Small intestine (tissue), 7 donors: ENCODE measurements at regions not wholly inside any gene's neighbourhood (a gene's known extent, or its start where the extent isn't known, plus 50 kb on each side); places are given as distances from the start of the nearest gene placed in this dataset.

Source experiments
- DNase-seq, 2 donors: peaks; one replicate each; pipeline versions ENCODE4 v3.0.0 to v3.0.0-alpha.2; 2013
- FAIRE-seq: peaks from 2 replicates; lab custom pipeline; 2012; peaks lifted over from hg19 to GRCh38; lab: Jason Lieb, UNC
- H3K27ac ChIP-seq, 3 donors: one replicate each; pipeline ENCODE4 v1.5.1; 2013; ENCODE audit warnings: low read length in 2 of 3, mild to moderate bottlenecking in 2 of 3, control low read depth in 1 of 3, inconsistent platforms in 1 of 3, low read depth in 1 of 3, moderate library complexity in 1 of 3
- H3K27me3 ChIP-seq, 3 donors: one replicate each; pipeline ENCODE4 v1.6.1; 2013; ENCODE audit warnings: low read length in 3 of 3, inconsistent platforms in 1 of 3; ENCODE audit not compliant: control insufficient read depth in 3 of 3, insufficient read depth in 3 of 3
- H3K36me3 ChIP-seq, 3 donors: one replicate each; pipeline ENCODE4 v1.6.1; 2013; ENCODE audit warnings: low read length in 3 of 3, inconsistent platforms in 1 of 3, low read depth in 1 of 3, mild to moderate bottlenecking in 1 of 3, moderate library complexity in 1 of 3; ENCODE audit not compliant: control insufficient read depth in 3 of 3, insufficient read depth in 2 of 3
- H3K4me1 ChIP-seq, 3 donors: one replicate each; pipeline ENCODE4 v1.6.1; 2013; ENCODE audit warnings: low read length in 2 of 3, inconsistent platforms in 1 of 3, low read depth in 1 of 3, mild to moderate bottlenecking in 1 of 3, moderate library complexity in 1 of 3; ENCODE audit not compliant: control insufficient read depth in 3 of 3, insufficient read depth in 2 of 3
- H3K4me3 ChIP-seq, 3 donors: one replicate each; pipeline ENCODE4 v1.5.1; 2013; ENCODE audit warnings: low read length in 3 of 3, control low read depth in 1 of 3, inconsistent platforms in 1 of 3, low read depth in 1 of 3, mild to moderate bottlenecking in 1 of 3, moderate library complexity in 1 of 3
- H3K9me3 ChIP-seq, 2 donors: one replicate each; pipeline ENCODE4 v1.6.1; 2013; ENCODE audit warnings: low read depth in 1 of 2, low read length in 1 of 2; ENCODE audit not compliant: control insufficient read depth in 2 of 2, insufficient read depth in 1 of 2
- WGBS, 3 donors: extraction: QIAGEN DNeasy Blood & Tissue Kit; methylation state at CpG; one replicate each; pipeline ENCODE4 v1.1.7; 2013; 5-methylcytosine and 5-hydroxymethylcytosine counted together
- donor health status: healthy with polysubstance abuse.
- donor health status: control.
- donor health status: control.
- donor health status: Bipolar disorder and iron deficiency.
- donor health status: healthy.

DNA sequence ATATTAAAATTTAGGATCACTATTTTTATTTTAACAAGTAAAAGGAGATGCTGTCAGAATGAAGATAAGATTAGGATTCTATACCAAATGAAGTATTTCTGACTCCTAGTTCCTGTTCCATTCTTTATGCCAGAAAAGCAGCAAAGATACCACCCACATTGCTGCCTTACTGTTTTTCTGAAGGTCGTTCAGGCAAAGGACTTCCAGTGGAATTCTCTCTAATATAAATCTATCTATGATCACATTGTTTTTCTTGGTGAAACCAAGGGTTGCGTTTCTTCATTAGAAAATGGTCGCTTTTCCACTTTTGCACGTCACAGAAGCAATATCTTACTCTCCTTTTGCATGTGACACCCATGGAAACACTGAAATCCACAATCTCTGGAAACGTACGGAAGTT lies 594.8 kb upstream of the ADGRL2 start:
- WGBS, 3 donors: 82 to 90% (median 85%) methylated on average over 6 of the region's 6 CpGs
- no peak overlapping the region for H3K27ac ChIP-seq
- H3K27me3 ChIP-seq: no peaks in the 10 kb centered on the region
- H3K9me3 ChIP-seq: no peaks in the 10 kb centered on the region
- no peaks in the 10 kb centered on the region for H3K4me1 ChIP-seq
- DNase-seq (no peak), FAIRE-seq (no peak)
- H3K36me3 ChIP-seq: no peaks in the 10 kb centered on the region
- no peak overlapping the region for H3K4me3 ChIP-seq

DNA sequence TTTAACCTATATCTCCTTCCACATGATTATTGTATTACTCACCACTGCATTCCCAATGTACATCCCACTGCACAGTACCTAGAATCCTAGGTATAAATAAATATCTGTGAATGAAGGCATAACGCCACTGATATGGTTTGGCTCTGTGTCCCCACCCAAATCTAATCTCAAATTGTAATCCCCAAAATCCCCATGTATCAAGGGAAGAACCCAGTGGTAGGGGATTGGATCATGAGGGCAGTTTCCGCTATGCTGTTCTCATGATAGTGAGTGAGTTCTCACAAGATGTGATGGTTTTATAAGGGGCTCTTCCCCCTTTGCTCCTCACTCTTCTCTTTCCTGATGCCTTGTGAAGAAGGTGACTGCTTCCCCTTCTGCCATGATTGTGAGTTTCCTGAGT lies 599.0 kb upstream of the ADGRL2 start:
- Histone ChIP-seq H3K36me3 (no peaks in the 10 kb centered on the region), H3K27ac (no peak overlapping the region), H3K27me3 (no peaks in the 10 kb centered on the region), H3K4me1 (no peaks in the 10 kb centered on the region), H3K4me3 (no peak overlapping the region), H3K9me3 (no peaks in the 10 kb centered on the region)
- no peak for FAIRE-seq
- 88 to 91% (median 91%) methylated on average over 2 of the region's 2 CpGs for WGBS, 3 donors
- DNase-seq: no peak

DNA sequence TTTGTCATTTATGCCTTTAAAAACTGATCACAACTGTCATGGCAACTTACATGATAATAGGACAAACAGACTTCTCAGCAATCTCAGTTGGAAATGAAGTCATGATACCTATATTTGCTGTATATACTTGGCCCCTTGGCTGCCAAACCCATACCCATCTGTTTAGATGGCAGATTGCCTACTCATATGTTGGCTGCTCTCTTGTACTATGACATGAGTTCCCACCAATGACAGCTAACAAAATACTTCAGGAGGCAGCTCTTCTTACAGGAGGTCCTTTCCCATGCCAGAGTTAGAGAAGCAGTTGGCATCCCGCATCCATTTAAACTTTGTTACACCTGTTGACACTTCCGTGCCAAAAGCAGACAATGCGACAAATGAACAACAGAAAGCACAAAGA lies 603.1 kb upstream of the ADGRL2 start:
- DNase-seq (no peak), FAIRE-seq (no peak)
- Histone ChIP-seq H3K27ac (no peak overlapping the region), H3K9me3 (no peaks in the 10 kb centered on the region), H3K4me3 (no peak overlapping the region), H3K36me3 (no peaks in the 10 kb centered on the region), H3K4me1 (no peaks in the 10 kb centered on the region), H3K27me3 (no peaks in the 10 kb centered on the region)
- WGBS, 3 donors: 94 to 98% (median 94%) methylated on average over 3 of the region's 3 CpGs

DNA sequence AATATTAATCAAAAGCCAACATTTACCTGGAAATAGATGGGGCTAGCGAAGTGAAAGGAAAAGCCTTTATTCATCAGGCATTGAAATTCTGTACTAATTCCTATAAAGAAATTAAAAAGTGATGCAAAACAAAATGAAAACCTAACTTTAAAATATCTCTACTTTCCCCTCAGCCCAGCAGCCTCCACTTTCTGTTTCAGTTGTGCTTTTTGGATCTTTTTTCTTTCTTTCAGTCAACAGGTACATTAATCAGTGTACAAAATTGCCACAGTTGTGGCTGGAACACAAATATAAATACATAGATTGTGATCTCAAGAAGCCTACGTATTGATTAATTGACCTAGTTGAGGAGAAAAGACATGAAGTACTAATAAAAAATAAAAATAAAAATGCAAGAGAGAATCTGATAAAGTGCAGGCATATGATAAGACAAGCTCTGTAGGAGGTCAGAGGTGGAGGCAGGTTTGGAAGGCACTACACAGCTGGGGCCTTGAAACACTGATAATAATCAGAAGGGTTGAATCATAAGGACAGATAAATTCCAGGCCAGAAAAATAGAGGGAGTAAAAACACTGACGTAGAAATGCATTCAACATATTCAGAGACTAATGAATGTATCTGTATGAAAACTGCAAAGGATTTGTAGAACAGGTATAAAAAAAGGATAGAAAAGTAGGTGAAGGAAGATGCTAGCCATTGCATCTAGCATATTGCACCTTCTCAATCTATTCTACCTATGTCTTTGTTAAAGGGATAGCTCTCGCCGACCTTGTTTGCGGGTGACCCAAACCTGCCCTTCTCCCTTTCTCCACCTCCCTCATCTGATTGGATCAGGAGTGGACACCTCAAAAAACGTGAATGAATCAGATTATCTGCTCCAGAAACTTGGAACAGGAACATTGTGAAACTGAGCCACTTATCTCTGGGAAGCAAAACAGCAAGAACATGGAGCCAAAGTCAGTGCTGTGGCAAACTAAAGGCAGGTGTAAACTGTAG lies 607.8 kb upstream of the ADGRL2 start:
- Histone ChIP-seq H3K27ac (no peak overlapping the region), H3K4me3 (no peak overlapping the region), H3K36me3 (no peaks in the 10 kb centered on the region), H3K27me3 (no peaks in the 10 kb centered on the region), H3K9me3 (no peaks in the 10 kb centered on the region), H3K4me1 (no peaks in the 10 kb centered on the region)
- FAIRE-seq: no peak
- 77 to 83% (median 78%) methylated on average over 7 of the region's 7 CpGs for WGBS, 3 donors
- no peak for DNase-seq

DNA sequence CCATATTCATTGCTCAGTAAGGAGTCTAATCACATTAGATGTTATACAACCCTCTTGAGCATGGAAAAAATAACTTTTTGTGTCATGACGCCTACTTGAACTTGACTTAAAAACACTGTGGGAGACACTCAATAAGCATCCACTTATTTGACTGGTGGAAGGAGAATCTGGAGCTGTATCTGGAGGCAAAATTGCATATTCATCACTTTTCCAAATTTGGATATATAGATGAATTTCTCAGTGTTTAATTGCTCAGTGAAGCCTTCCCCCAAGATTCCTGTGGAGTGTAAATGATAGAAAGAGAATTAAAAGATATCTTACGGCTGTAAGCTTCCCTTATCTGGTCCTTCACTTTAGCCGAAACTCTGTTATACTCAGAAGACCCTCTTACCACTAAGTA lies 610.7 kb upstream of the ADGRL2 start:
- H3K4me1 ChIP-seq: no peaks in the 10 kb centered on the region
- no peak overlapping the region for H3K4me3 ChIP-seq
- DNase-seq (no peak), FAIRE-seq (no peak)
- H3K27ac ChIP-seq: no peak overlapping the region
- no peaks in the 10 kb centered on the region for H3K27me3 ChIP-seq
- H3K9me3 ChIP-seq: no peaks in the 10 kb centered on the region
- no peaks in the 10 kb centered on the region for H3K36me3 ChIP-seq
- 93 to 94% (median 93%) methylated on average over 3 of the region's 3 CpGs for WGBS, 3 donors

DNA sequence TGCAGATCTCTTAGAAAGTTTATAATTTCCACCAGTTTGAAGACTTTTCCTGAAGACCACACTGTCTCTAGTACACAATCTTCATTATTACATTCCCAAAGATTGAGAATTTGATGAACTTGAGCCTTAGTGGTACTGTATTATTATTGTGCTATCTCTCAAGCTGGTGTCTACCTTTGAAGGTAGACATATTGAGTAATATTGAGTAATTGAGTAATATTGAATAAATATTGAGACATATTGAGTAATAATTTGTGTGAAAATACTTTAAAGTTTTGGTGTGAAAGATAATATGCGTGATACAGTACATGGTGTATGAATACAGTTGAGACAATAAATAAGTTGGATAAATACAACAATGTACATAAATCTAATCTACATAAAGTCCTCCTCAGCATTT lies 613.1 kb upstream of the ADGRL2 start:
- FAIRE-seq: no peak
- Histone ChIP-seq H3K4me3 (no peak overlapping the region), H3K4me1 (no peaks in the 10 kb centered on the region), H3K27me3 (no peaks in the 10 kb centered on the region), H3K9me3 (no peaks in the 10 kb centered on the region), H3K36me3 (no peaks in the 10 kb centered on the region), H3K27ac (no peak overlapping the region)
- WGBS, 3 donors: 87 to 93% (median 88%) methylated on average over 1 of the region's 1 CpG
- no peak for DNase-seq

DNA sequence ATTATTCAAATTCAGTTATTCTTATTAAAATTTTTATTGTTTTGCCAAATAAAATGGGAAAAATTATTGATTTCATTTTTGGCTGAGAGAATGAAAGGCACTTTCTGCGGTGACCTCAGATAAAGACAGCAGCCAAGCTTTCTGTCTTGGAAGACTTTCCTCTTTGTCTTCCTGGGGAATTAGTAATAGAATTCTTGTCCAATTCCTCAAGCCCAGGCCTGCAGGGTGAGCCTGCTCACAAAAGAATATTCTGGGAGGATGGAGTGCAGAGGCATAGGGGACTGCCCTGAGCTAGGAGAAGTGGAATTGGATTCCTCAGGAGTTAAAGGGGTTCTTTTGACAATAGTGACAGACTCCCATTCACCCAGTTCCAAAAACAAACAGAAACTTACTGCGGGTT lies 614.5 kb upstream of the ADGRL2 start:
- Histone ChIP-seq H3K9me3 (peaks cover 0 to 2% of the 10 kb centered on the region in 2 donors), H3K27me3 (no peaks in the 10 kb centered on the region), H3K36me3 (no peaks in the 10 kb centered on the region), H3K4me1 (no peaks in the 10 kb centered on the region), H3K4me3 (no peak overlapping the region), H3K27ac (no peak overlapping the region)
- FAIRE-seq: no peak
- DNase-seq: no peak
- WGBS, 3 donors: 81 to 92% (median 91%) methylated on average over 2 of the region's 2 CpGs

DNA sequence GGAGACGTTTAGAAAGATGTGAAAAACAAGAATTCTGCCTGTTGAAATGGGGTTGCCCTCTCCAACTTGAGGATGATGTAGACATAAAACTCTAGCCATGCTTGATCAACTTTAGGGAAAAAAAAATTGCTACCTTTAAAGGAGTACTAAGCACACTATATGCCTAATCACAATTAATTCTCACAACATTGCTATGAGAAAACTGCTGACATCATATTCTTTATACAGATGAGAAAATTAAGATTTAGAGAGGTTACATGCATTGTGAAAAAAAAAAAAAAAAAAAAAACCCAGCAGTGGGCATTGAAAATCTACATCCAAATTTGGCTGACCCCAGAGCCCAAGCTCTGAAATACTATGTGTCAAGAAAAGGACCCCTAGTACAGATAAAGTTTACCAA lies 617.2 kb upstream of the ADGRL2 start:
- H3K4me3 ChIP-seq: no peak overlapping the region
- peaks cover 0 to 3% (median 0%) of the 10 kb centered on the region in 3 donors for H3K4me1 ChIP-seq
- FAIRE-seq (no peak), DNase-seq (no peak)
- peaks cover 0 to 3% of the 10 kb centered on the region in 2 donors for H3K9me3 ChIP-seq
- WGBS, 3 donors: 68 to 90% (median 86%) methylated on average over 1 of the region's 1 CpG
- no peak overlapping the region for H3K27ac ChIP-seq
- H3K27me3 ChIP-seq: no peaks in the 10 kb centered on the region
- no peaks in the 10 kb centered on the region for H3K36me3 ChIP-seq
